GM23338 (cell line): ENCODE measurements at regions not wholly inside any gene's neighbourhood (a gene's known extent, or its start where the extent isn't known, plus 50 kb on each side); places are given as distances from the start of the nearest gene placed in this dataset.
A peak's percentile ranks its signal among the peaks of the same experiment; 100 is the strongest.

Experiments
- ATAC-seq: fragments of 200-7000 bp; cut with Tn5 transposase; 3 replicates; pipeline ENCODE4 v1.9.1; 2020
- DNase-seq: peaks from one replicate; pipeline ENCODE4 v3.0.0-alpha.2; 2015; ENCODE audit warnings: low spot score
- H2AFZ ChIP-seq: fragments of 200-600 bp; sonication (generic); 2 replicates; pipeline ENCODE4 v1.8.0; 2016; ENCODE audit warnings: antibody characterized with exemption, mild to moderate bottlenecking, moderate library complexity
- H3F3A ChIP-seq: fragments of 200-600 bp; sonication (generic); replicated peaks from 2 replicates; pipeline ENCODE4 v1.8.0; 2017; ENCODE audit warnings: antibody characterized with exemption, mixed run types, low read depth
- H3K27ac ChIP-seq: fragments of 200-600 bp; sonication (generic); 2 replicates; pipeline ENCODE4 v1.6.1; 2016; ENCODE audit warnings: low read depth
- H3K27me3 ChIP-seq: fragments of 200-600 bp; sonication (generic); 2 replicates; pipeline ENCODE4 v1.8.0; 2016; ENCODE audit warnings: mild to moderate bottlenecking, mixed run types, moderate library complexity; ENCODE audit not compliant: insufficient read depth
- H3K36me3 ChIP-seq: fragments of 200-600 bp; sonication (generic); 2 replicates; pipeline ENCODE4 v1.8.0; 2016; ENCODE audit warnings: mild to moderate bottlenecking; ENCODE audit not compliant: insufficient read depth
- H3K4me1 ChIP-seq: fragments of 200-600 bp; sonication (generic); 2 replicates; pipeline ENCODE4 v1.8.0; 2016; ENCODE audit warnings: mild to moderate bottlenecking, moderate library complexity; ENCODE audit not compliant: insufficient read depth
- H3K4me2 ChIP-seq: fragments of 200-600 bp; sonication (generic); 2 replicates; pipeline ENCODE4 v1.7.1; 2017; ENCODE audit warnings: mixed run types
- H3K4me3 ChIP-seq: fragments of 200-600 bp; sonication (generic); 2 replicates; pipeline ENCODE4 v1.6.1; 2016; ENCODE audit warnings: mixed run types
- H3K79me2 ChIP-seq: fragments of 200-600 bp; sonication (generic); replicated peaks from 2 replicates; pipeline ENCODE4 v1.8.0; 2017; ENCODE audit warnings: mild to moderate bottlenecking; ENCODE audit not compliant: insufficient read depth
- H3K9me2 ChIP-seq: fragments of 200-600 bp; sonication (generic); 2 replicates; pipeline ENCODE4 v1.8.0; 2017; ENCODE audit not compliant: insufficient read depth
- H4K20me1 ChIP-seq: fragments of 200-600 bp; sonication (generic); replicated peaks from 2 replicates; pipeline ENCODE4 v1.8.0; 2017; ENCODE audit warnings: mild to moderate bottlenecking; ENCODE audit not compliant: insufficient read depth
- H3K27ac Mint-ChIP-seq: 2 replicates; pipeline ENCODE4 v1.8.0; 2020; ENCODE audit warnings: inconsistent platforms, mild to moderate bottlenecking, moderate library complexity, mixed read lengths
- H3K27me3 Mint-ChIP-seq: 3 replicates; pipeline ENCODE4 v1.8.0; 2022; ENCODE audit warnings: low read depth, mild to moderate bottlenecking, moderate library complexity, mixed read lengths, inconsistent platforms; ENCODE audit not compliant: insufficient read depth, poor library complexity
- H3K36me3 Mint-ChIP-seq: 3 replicates; pipeline ENCODE4 v1.8.0; 2021; ENCODE audit warnings: low read depth, mild to moderate bottlenecking, inconsistent platforms, moderate library complexity, mixed read lengths
- H3K4me1 Mint-ChIP-seq: 3 replicates; pipeline ENCODE4 v1.8.0; 2020; ENCODE audit warnings: mild to moderate bottlenecking, inconsistent platforms, mixed read lengths
- H3K4me3 Mint-ChIP-seq: 3 replicates; pipeline ENCODE4 v1.8.0; 2021; ENCODE audit warnings: moderate library complexity, mild to moderate bottlenecking, inconsistent platforms, mixed read lengths
- H3K9me3 Mint-ChIP-seq: 3 replicates; pipeline ENCODE4 v1.8.0; 2020; ENCODE audit warnings: moderate library complexity, mild to moderate bottlenecking, inconsistent platforms, mixed read lengths
- CREB1 ChIP-seq: fragments of 250-450 bp; sonication (Bioruptor Pico); IDR thresholded peaks from 2 replicates; pipeline ENCODE4 v1.5.0; 2020; ENCODE audit warnings: low read depth, mild to moderate bottlenecking, moderate library complexity
- CTCF ChIP-seq, 2 experiments: fragments of 200-600 bp in 1 of 2; sonication (generic) in 1 of 2; conservative IDR thresholded peaks; 2 replicates each; pipeline versions ENCODE4 v1.5.1 to v1.6.1; 2016 to 2017; ENCODE audit warnings: antibody characterized with exemption in 2 of 2, low read depth in 2 of 2, mild to moderate bottlenecking in 2 of 2, moderate library complexity in 1 of 2
- ETS1 ChIP-seq: IDR thresholded peaks from 2 replicates; pipeline ENCODE4 v1.6.1; 2016; ENCODE audit warnings: antibody characterized with exemption
- EZH2 ChIP-seq: fragments of 200-600 bp; sonication (generic); IDR thresholded peaks from one replicate; pipeline ENCODE4 v1.8.0; 2017; ENCODE audit warnings: antibody characterized with exemption, mild to moderate bottlenecking, low read depth; ENCODE audit not compliant: unreplicated experiment
- EZH2phosphoT487 ChIP-seq: fragments of 200-600 bp; sonication (generic); IDR thresholded peaks from one replicate; pipeline ENCODE4 v1.8.1; 2018; ENCODE audit warnings: antibody characterized with exemption; ENCODE audit not compliant: unreplicated experiment
- JUNB ChIP-seq: IDR thresholded peaks from one replicate; pipeline ENCODE4 v1.6.1; 2016; ENCODE audit warnings: antibody characterized with exemption; ENCODE audit not compliant: unreplicated experiment
- NANOG ChIP-seq: IDR thresholded peaks from 2 replicates; pipeline ENCODE4 v1.6.1; 2016; ENCODE audit warnings: antibody characterized with exemption, borderline replicate concordance
- POLR2AphosphoS5 ChIP-seq: IDR thresholded peaks from 2 replicates; pipeline ENCODE4 v1.6.1; 2016; ENCODE audit warnings: antibody characterized with exemption, low read depth
- REST ChIP-seq: IDR thresholded peaks from one replicate; pipeline ENCODE4 v1.6.1; 2018; ENCODE audit warnings: antibody characterized with exemption; ENCODE audit not compliant: unreplicated experiment
- STAT1 ChIP-seq: IDR thresholded peaks from one replicate; pipeline ENCODE4 v1.6.1; 2016; ENCODE audit warnings: antibody characterized with exemption; ENCODE audit not compliant: unreplicated experiment
- ZNF114 ChIP-seq: fragments of 250-450 bp; sonication (Bioruptor Pico); IDR thresholded peaks from 2 replicates; pipeline ENCODE4 v1.5.0; 2020; ENCODE audit warnings: mild to moderate bottlenecking, moderate library complexity
- ZNF331 ChIP-seq: fragments of 250-450 bp; sonication (Bioruptor Pico); IDR thresholded peaks from 2 replicates; pipeline ENCODE4 v1.5.0; 2020; ENCODE audit warnings: low read depth, mild to moderate bottlenecking, moderate library complexity
- ZNF462 ChIP-seq: fragments of 250-450 bp; sonication (Bioruptor Pico); IDR thresholded peaks from 2 replicates; pipeline ENCODE4 v1.5.0; 2020; ENCODE audit warnings: mild to moderate bottlenecking, moderate library complexity

GRCh38 chr9:24071091-24071490 lies 245.1 kb upstream of the ELAVL2 start:
- Histone ChIP-seq H3K36me3 (no peaks in the 10 kb centered on the region), H3F3A (no peaks in the 10 kb centered on the region), H3K9me2 (0 out of 2 replicates have a peak, but pooled peaks cover 4% of the 10 kb centered on the region), H3K27me3 (no peaks in the 10 kb centered on the region), H3K4me1 (peaks cover 9% of the 10 kb centered on the region; the same call in 1 of the 2 replicates), H3K4me2 (no peak overlapping the region), H3K79me2 (no peaks in the 10 kb centered on the region), H2AFZ (0 out of 2 replicates have a peak overlapping the region, but pooled peaks have one; percentile 14), H3K4me3 (no peak overlapping the region), H3K27ac (no peak overlapping the region), H4K20me1 (no peaks in the 10 kb centered on the region)
- peak; percentile 12 for DNase-seq
- H3K36me3 Mint-ChIP-seq = no peaks in the 10 kb centered on the region
- peaks cover 26% of the 10 kb centered on the region for H3K4me1 Mint-ChIP-seq
- H3K27ac Mint-ChIP-seq = no peak overlapping the region
- H3K9me3 Mint-ChIP-seq = no peaks in the 10 kb centered on the region
- H3K4me3 Mint-ChIP-seq = no peak overlapping the region
- no peak for TF ChIP-seq ZNF331
- TF ChIP-seq EZH2 = no peak
- TF ChIP-seq CREB1 = no peak
- TF ChIP-seq EZH2phosphoT487 = no peak
- no peak for TF ChIP-seq POLR2AphosphoS5
- TF ChIP-seq STAT1 = no peak
- TF ChIP-seq ZNF462 (CRISPR knock-in tag) = no peak
- TF ChIP-seq ZNF114 (CRISPR knock-in tag) = no peak
- no peak for TF ChIP-seq CTCF (conservative IDR thresholded peaks at IDR 0.05; ENCODE audit: low read depth in 2 of 2)
- no peak for TF ChIP-seq JUNB
- no peak for TF ChIP-seq ETS1
- TF ChIP-seq NANOG = no peak
- no peak for TF ChIP-seq REST
- H3K27me3 Mint-ChIP-seq = peaks cover 2% of the 10 kb centered on the region
- ATAC-seq = peak; percentile 40; the same call in 2 of the 3 replicates
